Loucy (cell line): ENCODE measurements at regions not wholly inside any gene's neighbourhood (a gene's known extent, or its start where the extent isn't known, plus 50 kb on each side); places are given as distances from the start of the nearest gene placed in this dataset.

Experiments used
- H2AFZ ChIP-seq: fragments of 200-600 bp; sonication (generic); 2 replicates; pipeline ENCODE4 v1.6.0; 2016; ENCODE audit warnings: antibody characterized with exemption, mild to moderate bottlenecking, low read length, moderate library complexity
- H3F3A ChIP-seq: fragments of 200-600 bp; 2 replicates; pipeline ENCODE4 v1.6.0; 2016; ENCODE audit warnings: antibody characterized with exemption, low read depth, mild to moderate bottlenecking
- H3K27me3 ChIP-seq: fragments of 200-600 bp; sonication (generic); 2 replicates; pipeline ENCODE4 v1.6.1; 2014; ENCODE audit warnings: low read length, mild to moderate bottlenecking; ENCODE audit not compliant: insufficient read depth, poor library complexity, severe bottlenecking
- H3K36me3 ChIP-seq: fragments of 200-600 bp; sonication (generic); 2 replicates; pipeline ENCODE4 v1.6.1; 2016; ENCODE audit warnings: low read length; ENCODE audit not compliant: insufficient read depth
- H3K4me1 ChIP-seq: fragments of 200-600 bp; sonication (generic); 2 replicates; pipeline ENCODE4 v1.5.1; 2014; ENCODE audit warnings: low read length, mild to moderate bottlenecking; ENCODE audit not compliant: insufficient read depth, poor library complexity, severe bottlenecking
- H3K4me2 ChIP-seq: fragments of 200-600 bp; sonication (generic); 2 replicates; pipeline ENCODE4 v1.6.0; 2014; ENCODE audit warnings: antibody characterized with exemption, low read length, low read depth, mild to moderate bottlenecking; ENCODE audit not compliant: poor library complexity, severe bottlenecking
- H3K4me3 ChIP-seq: fragments of 200-600 bp; sonication (generic); 2 replicates; pipeline ENCODE4 v1.5.1; 2014; ENCODE audit warnings: low read length, mild to moderate bottlenecking, mixed read lengths; ENCODE audit not compliant: poor library complexity, severe bottlenecking
- H3K79me2 ChIP-seq: fragments of 200-600 bp; sonication (generic); 2 replicates; pipeline ENCODE4 v1.6.1; 2014; ENCODE audit warnings: low read length; ENCODE audit not compliant: insufficient read depth
- H3K9ac ChIP-seq: fragments of 200-600 bp; sonication (generic); 2 replicates; pipeline ENCODE4 v1.6.0; 2014; ENCODE audit warnings: mild to moderate bottlenecking, low read depth, low read length, moderate library complexity; ENCODE audit not compliant: poor library complexity, severe bottlenecking
- H3K9me2 ChIP-seq: fragments of 200-600 bp; sonication (generic); replicated peaks from 2 replicates; pipeline ENCODE4 v1.6.1; 2016; ENCODE audit warnings: low read depth, low read length, mixed read lengths
- H3K9me3 ChIP-seq: fragments of 200-600 bp; sonication (generic); 2 replicates; pipeline ENCODE4 v1.6.1; 2014; ENCODE audit warnings: mild to moderate bottlenecking, antibody characterized with exemption, low read length, low read depth; ENCODE audit not compliant: insufficient read depth
- H4K20me1 ChIP-seq: fragments of 200-600 bp; sonication (generic); 2 replicates; pipeline ENCODE4 v1.6.0; 2014; ENCODE audit warnings: antibody characterized with exemption, low read length, mild to moderate bottlenecking; ENCODE audit not compliant: insufficient read depth, poor library complexity, severe bottlenecking
- CTCF ChIP-seq: fragments of 200-600 bp; sonication (generic); conservative IDR thresholded peaks from 2 replicates; pipeline ENCODE4 v1.5.1; 2014; ENCODE audit warnings: mild to moderate bottlenecking, antibody characterized with exemption, low read length
- EZH2phosphoT487 ChIP-seq: fragments of 200-600 bp; IDR thresholded peaks from 2 replicates; pipeline ENCODE4 v1.6.1; 2018; ENCODE audit warnings: antibody characterized with exemption, mild to moderate bottlenecking, moderate library complexity, borderline replicate concordance

DNA sequence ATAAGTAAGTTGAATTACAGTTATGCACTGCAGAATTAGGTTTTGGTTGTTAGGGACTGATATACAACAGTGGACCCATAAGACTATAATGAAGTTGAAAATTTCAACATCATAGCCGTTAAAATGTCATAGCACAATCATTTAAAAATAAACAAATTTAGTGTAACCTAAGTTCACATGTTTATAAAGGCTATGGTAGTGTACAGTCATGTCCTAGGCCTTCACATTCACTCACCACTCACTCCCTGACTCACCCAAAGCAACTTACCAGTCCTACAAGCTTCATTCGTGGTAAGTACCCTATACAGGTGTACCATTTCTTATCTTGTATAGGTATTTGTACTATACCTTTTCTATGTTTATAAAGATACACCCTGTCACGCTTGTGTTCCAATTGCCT, 113.7 kb downstream of the RAB11FIP2 start:
- no peak overlapping the region for H3K4me3 ChIP-seq
- H3K4me1 ChIP-seq, result no peaks in the 10 kb centered on the region
- H3K79me2 ChIP-seq, result no peaks in the 10 kb centered on the region
- no peak for TF ChIP-seq EZH2phosphoT487
- H3K4me2 ChIP-seq, result no peak overlapping the region
- H3K36me3 ChIP-seq, result no peaks in the 10 kb centered on the region
- H2AFZ ChIP-seq, result no peak overlapping the region
- no peak overlapping the region for H3K9ac ChIP-seq
- H3K9me2 ChIP-seq, result no peaks in the 10 kb centered on the region
- no peaks in the 10 kb centered on the region for H3K9me3 ChIP-seq
- no peaks in the 10 kb centered on the region for H3K27me3 ChIP-seq
- no peaks in the 10 kb centered on the region for H4K20me1 ChIP-seq
- no peaks in the 10 kb centered on the region for H3F3A ChIP-seq

DNA sequence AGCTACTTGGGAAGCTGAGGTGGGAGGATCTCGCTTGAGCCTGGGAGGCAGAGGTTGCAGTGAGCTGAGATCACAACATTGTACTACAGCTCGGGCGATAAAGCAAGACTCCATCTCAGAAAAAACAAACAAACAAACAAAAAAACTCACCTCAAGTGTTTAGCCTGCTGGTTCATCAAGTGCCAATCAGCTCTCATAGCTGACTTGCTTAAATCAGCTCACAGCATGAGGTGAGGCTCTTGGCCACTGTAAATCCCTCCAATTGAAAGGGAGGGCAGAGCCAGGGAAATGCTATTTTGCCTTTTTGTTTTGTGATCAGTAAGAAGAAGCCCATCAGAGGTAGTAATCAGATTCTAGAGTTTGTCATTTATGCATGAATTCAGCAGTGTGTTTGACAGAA, 112.3 kb downstream of the RAB11FIP2 start:
- Histone ChIP-seq H3K36me3 (no peaks in the 10 kb centered on the region), H4K20me1 (no peaks in the 10 kb centered on the region), H3K79me2 (no peaks in the 10 kb centered on the region), H3K9me3 (no peaks in the 10 kb centered on the region), H3K9ac (no peak overlapping the region), H3K9me2 (no peaks in the 10 kb centered on the region), H3K4me3 (no peak overlapping the region), H3K4me1 (no peaks in the 10 kb centered on the region), H3F3A (no peaks in the 10 kb centered on the region), H2AFZ (no peak overlapping the region), H3K4me2 (no peak overlapping the region), H3K27me3 (no peaks in the 10 kb centered on the region)
- TF ChIP-seq EZH2phosphoT487 (no peak), CTCF (no peak)

DNA sequence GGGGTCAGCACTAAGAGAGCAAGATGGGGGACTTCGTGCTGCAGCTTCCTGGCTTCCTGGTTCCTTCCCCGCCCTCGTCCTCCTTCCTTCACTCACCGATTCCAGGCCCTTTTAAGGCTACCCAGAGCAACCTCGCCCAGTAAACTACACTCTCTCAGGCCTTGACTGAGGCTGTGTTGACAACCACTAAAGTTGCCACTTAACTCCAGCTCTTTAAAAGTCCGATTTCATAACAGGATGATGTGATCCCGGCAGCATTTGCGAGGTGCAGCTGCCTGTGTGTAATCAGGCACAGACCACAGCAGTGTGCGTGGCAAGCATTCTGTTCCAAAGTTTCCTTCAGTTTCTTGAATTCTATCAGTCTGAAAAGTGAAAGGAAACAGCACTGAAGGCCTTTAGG, 110.6 kb downstream of the RAB11FIP2 start:
- Histone ChIP-seq H3F3A (no peaks in the 10 kb centered on the region), H3K4me1 (no peaks in the 10 kb centered on the region), H3K36me3 (no peaks in the 10 kb centered on the region), H3K9me3 (no peaks in the 10 kb centered on the region), H2AFZ (no peak overlapping the region; the same call in 1 of the 2 replicates), H3K4me2 (no peak overlapping the region), H4K20me1 (no peaks in the 10 kb centered on the region), H3K4me3 (no peak overlapping the region), H3K9me2 (no peaks in the 10 kb centered on the region), H3K27me3 (no peaks in the 10 kb centered on the region), H3K79me2 (no peaks in the 10 kb centered on the region), H3K9ac (no peak overlapping the region)
- no peak for TF ChIP-seq CTCF
- TF ChIP-seq EZH2phosphoT487, result no peak

GRCh38 chr10:117936566-117936965, 110.2 kb downstream of the RAB11FIP2 start:
- Histone ChIP-seq H3K9me2 (no peaks in the 10 kb centered on the region), H3K4me3 (no peak overlapping the region), H3K27me3 (no peaks in the 10 kb centered on the region), H3K79me2 (no peaks in the 10 kb centered on the region), H3F3A (no peaks in the 10 kb centered on the region), H3K9ac (no peak overlapping the region), H3K9me3 (no peaks in the 10 kb centered on the region), H2AFZ (no peak overlapping the region), H3K4me2 (no peak overlapping the region), H3K4me1 (no peaks in the 10 kb centered on the region), H3K36me3 (no peaks in the 10 kb centered on the region), H4K20me1 (no peaks in the 10 kb centered on the region)
- TF ChIP-seq EZH2phosphoT487, result no peak
- no peak for TF ChIP-seq CTCF
